ENCODE measurements at regions not wholly inside any gene's neighbourhood (a gene's known extent, or its start where the extent isn't known, plus 50 kb on each side); places are given as distances from the start of the nearest gene placed in this dataset.

DNA sequence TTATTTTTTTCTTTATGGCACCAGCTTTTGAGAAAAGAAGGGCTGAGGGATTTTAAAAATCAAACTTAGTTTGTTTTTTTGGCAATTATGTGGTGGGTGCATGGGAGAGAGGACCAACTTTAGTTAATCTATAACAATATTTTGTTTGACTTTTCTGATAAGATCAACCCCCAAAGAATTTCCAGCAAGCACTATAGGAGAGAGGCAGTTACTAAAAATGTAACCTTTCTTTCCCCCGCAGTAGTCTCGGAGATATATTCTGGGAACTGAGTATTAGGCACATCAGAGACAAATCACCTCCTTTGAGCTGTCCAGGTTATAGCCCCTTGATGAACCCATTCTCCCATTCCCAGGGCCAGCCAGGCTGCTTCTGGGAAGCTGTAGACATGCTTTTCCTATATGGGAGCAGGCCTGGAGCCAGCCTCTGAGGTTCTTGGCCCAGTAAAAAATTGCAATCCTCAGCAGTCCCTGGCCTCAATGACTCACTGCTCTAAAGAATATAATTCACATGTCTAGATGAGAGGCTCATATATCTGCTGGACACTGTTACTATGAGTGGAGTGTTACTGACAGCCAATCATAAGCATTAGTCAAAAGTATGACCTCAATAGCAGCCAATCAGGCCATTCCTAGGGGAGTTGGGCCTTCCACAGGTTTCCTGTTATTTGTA lies 138.3 kb upstream of the AGBL1 start:
- Histone ChIP-seq H3K4me1 (ENCODE audit: control insufficient read depth, extremely low read depth, insufficient read depth, low read length) (no peaks in the 10 kb centered on the region), H3K9ac (replicated peaks; ENCODE audit: extremely low read depth, insufficient read depth, low read length) (no peak overlapping the region), H3K27me3 (ENCODE audit: control insufficient read depth in 2 of 2, insufficient read depth in 2 of 2, low read length in 2 of 2) (no peaks in the 10 kb centered on the region), H3K4me2 (ENCODE audit: insufficient read depth, low read length) (no peak overlapping the region), H3K27ac (ENCODE audit: insufficient read depth, low read depth, low read length) (no peak overlapping the region), H3K4me3 (replicated peaks in 1 of 3; ENCODE audit: insufficient read depth in 1 of 3, low read depth in 1 of 3, low read length in 3 of 3) (no peak overlapping the region), H3K9me3 (replicated peaks; ENCODE audit: control insufficient read depth, insufficient read depth, low read length) (no peaks in the 10 kb centered on the region), H2AFZ (ENCODE audit: low read depth, low read length) (no peak overlapping the region), H3K9me1 (replicated peaks; ENCODE audit: control insufficient read depth, extremely low read depth, insufficient read depth, low read length) (no peaks in the 10 kb centered on the region), H3K79me2 (ENCODE audit: control insufficient read depth, insufficient read depth, low read length) (no peaks in the 10 kb centered on the region), H4K20me1 (replicated peaks; ENCODE audit: control insufficient read depth, extremely low read depth, insufficient read depth, low read length) (no peaks in the 10 kb centered on the region), H3K36me3 (ENCODE audit: control insufficient read depth in 2 of 2, extremely low read depth in 1 of 2, insufficient read depth in 2 of 2, low read length in 2 of 2) (no peaks in the 10 kb centered on the region)
- no peak for FAIRE-seq
- dilution Hi-C loops (cut with MboI; ENCODE audit: extremely low pct_ligation_motif_present, low sequenced_read_pairs), result no loop called here
- intact Hi-C loops (cut with micrococcal nuclease), result no loop called here
- DNase-seq (ENCODE audit: low read depth, low spot score), result no peak
- POLR2A ChIA-PET, result no interaction called here
- TF ChIP-seq FOS (IDR thresholded peaks at IDR 0.05; ENCODE audit: borderline replicate concordance, insufficient read depth, low read length), result no peak
- TF ChIP-seq JUN (IDR thresholded peaks at IDR 0.05; ENCODE audit: borderline replicate concordance, insufficient read depth, insufficient read length, low read depth), result no peak
- no peak for TF ChIP-seq GATA2 (IDR thresholded peaks at IDR 0.05; ENCODE audit: insufficient read depth, insufficient read length, low read depth, low read length)
- TF ChIP-seq MYC (IDR thresholded peaks at IDR 0.05; ENCODE audit: low read depth, low read length), result no peak
- TF ChIP-seq, protein P1, sequence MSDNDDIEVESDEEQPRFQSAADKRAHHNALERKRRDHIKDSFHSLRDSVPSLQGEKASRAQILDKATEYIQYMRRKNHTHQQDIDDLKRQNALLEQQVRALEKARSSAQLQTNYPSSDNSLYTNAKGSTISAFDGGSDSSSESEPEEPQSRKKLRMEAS (IDR thresholded peaks at IDR 0.05; ENCODE audit: insufficient read depth, insufficient read length), result no peak
- TF ChIP-seq POLR2AphosphoS5 (IDR thresholded peaks at IDR 0.05; ENCODE audit: insufficient read depth, low read depth, low read length), result no peak
- no peak for TF ChIP-seq EZH2 (IDR thresholded peaks at IDR 0.05; ENCODE audit: borderline replicate concordance, low read depth, low read length, severe bottlenecking)
- TF ChIP-seq POLR2A (IDR thresholded peaks at IDR 0.05; ENCODE audit: low read depth, low read length), result no peak
- TF ChIP-seq CTCF (IDR thresholded peaks at IDR 0.05; ENCODE audit: extremely low read depth in 1 of 2, insufficient read depth in 1 of 2, low read depth in 1 of 2, low read length in 2 of 2), result no peak
- CTCF ChIA-PET, result no interaction called here
- no TSS peak for BruUV-seq (replicated peaks)

All from endothelial cell of umbilical vein (primary cell).